ENCODE measurements at regions not wholly inside any gene's neighbourhood (a gene's known extent, or its start where the extent isn't known, plus 50 kb on each side); places are given as distances from the start of the nearest gene placed in this dataset.
"Not testable (repeated sequence)": the region's sequence is repeated elsewhere in the genome, so short reads cannot be mapped to it uniquely, and the experiment has no call there.

DNA sequence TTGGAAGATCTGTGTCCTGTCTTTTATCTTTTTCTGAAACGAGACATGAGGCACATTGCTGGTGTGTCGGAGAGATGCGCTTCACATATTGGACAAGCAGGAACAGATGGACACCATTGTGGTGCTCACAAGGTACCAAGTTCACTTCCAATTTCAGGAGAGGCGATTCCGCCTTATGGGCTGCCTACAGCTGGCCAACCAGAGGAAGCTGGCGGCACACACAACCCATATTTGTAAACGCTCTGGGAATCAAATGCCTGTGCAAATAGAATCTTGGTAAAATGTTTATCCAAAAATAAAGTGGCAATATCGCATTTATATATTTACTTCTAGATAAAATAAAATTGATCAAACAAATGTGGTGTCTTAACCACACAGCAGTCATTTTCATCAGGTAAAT lies 337.4 kb downstream of the TCERG1L start:
- no peak for DNase-seq

DNA sequence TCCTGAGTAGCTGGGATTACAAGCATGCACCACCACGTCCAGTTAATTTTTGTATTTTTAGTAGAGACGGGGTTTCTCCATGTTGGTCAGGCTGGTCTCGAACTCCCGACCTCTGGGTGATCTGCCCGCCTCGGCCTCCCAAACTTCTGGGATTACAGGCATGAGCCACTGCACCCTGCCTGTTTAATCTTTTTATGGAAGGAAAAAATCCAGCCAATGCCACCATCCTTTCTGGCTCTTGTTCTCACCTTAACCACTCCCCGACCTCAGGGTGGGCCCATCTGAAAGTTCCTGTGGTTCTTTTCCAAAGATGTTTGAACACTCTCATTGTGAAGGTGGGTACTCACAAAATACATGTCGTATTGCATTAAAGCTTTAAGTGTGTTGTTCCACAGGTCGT lies 336.2 kb downstream of the TCERG1L start:
- not testable (repeated sequence) for DNase-seq

DNA sequence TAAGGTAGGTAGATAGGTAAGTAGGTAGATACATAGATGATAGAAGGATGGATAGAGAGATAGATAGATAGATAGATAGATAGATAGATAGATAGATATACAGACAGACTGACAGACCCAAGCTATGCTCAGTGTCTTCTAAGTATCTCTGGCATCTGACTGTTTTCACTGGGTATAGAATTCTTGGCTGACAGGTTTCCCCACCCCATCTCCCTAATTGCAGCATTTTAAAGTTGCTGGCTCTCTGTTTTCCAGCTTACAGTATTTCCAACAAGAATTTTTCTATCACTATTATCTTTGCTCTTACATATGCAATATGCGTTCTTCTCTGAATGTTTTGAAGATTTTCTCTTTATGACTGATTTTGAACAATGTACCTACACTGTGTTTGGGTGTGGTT lies 328.7 kb downstream of the TCERG1L start:
- DNase-seq = no peak

DNA sequence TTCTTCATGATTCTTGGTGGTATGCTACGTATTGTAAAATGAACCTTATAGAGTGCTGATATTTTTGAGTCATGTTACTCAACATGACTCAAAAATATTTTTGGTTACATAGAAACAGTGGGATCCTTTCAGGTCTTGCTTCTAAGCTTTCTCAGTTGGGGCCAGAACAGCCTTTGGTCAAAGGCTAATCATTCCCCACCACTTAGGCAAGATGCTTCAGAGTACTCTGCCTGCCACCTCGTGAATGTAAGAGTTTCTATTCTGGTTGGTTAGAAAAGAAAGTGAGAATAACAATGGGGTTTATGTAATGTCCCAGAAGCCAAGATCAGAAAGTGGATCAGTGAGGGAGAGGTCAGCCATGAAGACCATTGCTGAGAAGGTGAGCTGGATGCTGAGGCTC lies 327.8 kb downstream of the TCERG1L start:
- DNase-seq = no peak

DNA sequence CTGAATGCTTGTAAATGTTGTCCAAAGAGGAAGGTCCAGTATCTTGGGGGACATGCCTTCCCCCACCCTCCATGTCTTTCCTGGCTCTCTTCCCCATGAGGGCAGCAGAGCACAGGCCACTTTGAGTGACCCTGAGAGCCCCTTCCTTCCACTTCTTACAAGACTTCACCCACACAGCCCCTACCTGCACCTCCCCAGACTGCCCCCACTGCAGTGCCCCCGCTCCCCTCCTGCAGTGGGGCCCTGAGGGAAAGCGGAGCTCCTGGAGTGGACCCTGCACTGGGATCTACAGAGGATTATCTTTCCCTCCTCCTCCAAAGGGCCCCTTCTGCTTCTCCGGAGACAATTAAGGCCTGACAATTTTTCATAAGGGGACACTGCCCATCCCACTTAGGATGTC lies 326.8 kb downstream of the TCERG1L start:
- DNase-seq = no peak

DNA sequence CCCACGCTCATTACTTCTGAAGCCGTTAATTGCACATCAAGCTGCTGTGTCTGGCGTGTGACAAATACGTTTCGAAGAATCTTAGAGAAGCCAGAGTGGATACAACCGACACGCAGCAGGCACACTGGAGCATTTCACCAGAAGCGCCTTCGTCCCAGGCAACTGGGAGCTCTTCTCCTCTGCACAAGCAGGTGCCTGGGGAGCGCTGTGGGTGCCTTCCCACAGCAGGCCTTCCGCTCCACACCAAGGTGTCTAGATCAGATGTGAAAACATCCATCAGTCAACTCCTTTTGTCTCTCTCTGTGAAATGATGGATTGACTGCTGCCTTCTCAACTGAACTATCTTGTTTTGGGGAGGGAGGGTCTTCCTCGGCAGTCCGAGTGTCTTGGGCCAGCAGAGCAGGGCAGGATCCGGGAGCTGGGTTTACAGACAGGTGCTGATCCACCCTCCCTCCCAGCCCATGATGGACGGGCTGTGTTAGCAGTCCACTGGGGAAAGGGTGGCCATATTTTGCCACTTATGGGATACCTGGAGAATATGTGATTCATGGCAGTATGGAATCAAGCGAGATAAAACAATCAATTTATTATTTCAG lies 326.3 kb downstream of the TCERG1L start:
- DNase-seq = no peak

DNA sequence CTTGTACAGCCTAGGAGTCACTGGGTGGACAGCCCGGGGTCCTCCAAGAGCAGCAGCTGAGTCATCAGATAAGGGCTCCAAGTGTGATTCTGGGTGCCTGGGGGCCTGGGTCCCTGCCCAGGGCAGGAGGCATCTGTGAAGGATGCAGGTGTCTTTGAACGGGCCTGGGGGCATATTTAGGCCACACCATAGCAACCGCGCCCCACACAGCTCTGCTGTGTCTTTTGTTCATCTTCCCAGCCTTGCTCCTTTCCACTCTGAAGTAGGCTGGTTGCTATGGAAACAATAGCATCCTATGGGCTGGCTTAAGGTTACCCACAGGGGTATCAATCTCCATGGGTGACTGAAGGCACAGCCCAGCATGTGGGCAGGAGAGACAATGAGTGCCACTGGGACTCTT lies 324.7 kb downstream of the TCERG1L start:
- DNase-seq = no peak

DNA sequence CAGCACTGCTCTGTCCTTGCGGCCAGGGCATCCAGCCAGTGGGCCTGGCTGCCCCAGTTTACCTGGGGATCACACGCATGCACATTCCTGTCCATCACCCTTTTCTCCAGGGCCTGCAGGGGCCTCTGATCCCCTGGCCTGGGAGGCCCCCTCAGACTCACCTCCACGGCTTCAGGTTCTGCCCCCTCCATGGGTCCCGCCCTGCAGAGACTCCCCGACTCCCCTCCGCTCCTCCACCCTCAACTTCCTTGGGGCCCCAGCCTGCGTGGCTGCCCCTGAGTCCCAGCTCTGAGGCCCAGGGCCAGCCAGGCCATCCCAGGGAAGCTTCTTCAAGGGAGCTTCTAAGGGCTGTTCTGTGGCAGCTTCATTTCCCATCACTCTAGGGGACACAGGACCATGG lies 324.1 kb downstream of the TCERG1L start:
- DNase-seq = no peak

DNA sequence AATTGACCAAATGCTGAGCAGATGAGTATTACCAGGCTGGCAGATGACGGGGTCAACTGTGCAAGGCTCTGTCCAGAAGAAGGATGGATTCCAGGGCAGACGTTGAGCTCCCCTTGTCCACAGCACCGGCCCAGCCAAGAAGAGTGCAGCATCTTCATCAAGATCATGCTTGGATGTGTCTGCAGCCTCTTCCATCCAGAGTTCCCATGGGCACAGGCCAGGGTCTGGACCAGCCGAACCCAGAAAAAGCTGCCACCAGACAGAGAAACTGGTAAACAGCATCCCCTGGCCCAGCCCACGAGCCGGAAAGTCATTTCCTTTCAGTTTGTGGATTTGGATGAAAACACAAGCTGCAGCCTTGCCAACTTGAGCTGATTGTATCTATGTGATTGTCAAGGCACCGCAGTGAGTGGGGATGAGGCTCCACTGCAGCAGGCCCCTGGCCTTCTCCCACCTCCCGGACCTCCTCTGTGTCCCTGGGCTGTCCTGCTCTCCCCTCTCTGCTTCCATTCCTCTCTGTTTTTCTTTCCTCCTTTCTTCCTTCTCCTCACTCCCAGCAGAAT lies 321.8 kb downstream of the TCERG1L start:
- no peak for DNase-seq

DNA sequence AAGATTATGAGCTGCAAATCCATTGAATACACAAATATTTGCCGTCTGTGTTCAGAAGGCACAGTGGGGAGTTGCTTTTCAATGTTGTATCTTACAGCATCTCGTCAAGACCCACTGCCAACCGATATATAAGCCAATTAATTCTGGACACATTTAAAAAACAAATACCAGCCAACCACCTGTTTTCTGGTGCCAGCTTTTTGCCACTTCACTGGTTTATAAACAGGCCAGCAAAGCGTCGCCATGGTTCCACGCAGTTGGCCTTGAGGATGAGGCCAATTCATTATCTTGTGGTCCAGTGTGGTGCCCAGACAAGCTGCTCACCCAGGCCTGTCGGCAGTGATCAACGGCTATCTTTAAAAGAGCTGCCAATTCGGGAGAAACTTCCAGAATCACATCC lies 321.0 kb downstream of the TCERG1L start:
- DNase-seq = no peak

DNA sequence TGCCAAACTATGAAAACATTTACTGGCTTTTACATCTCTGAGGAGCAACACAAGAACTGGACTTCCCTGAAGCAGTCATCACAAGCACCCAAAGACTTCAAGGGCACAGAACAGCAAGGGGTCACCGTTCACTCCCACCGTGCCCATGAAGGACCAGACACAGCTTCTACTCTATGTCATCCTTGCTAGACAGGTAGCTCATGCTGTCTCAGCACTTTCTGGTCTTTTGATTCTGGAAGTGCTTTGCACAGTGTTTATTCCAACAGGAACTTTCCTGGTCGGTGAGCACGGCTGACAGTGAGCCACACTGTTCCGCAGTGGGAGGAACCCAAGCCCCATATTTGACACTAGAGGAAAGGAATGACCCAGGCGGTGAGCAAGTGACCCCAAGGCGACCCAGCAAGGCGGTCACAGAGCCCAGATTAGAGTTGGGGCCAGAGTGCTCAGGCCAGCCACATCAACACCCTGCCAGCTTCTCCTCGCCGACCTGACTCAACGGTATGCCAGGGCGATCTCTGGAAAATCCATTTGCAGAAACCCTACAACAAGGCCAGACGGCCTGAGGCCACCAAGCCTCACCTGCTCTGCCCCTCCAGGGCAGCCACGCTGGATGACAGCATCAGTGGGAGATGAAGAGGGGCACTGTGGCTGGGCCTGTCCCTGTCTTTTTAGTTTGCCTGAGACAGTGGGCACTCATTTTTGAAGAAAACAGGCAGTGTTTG lies 318.6 kb downstream of the TCERG1L start:
- no peak for DNase-seq

DNA sequence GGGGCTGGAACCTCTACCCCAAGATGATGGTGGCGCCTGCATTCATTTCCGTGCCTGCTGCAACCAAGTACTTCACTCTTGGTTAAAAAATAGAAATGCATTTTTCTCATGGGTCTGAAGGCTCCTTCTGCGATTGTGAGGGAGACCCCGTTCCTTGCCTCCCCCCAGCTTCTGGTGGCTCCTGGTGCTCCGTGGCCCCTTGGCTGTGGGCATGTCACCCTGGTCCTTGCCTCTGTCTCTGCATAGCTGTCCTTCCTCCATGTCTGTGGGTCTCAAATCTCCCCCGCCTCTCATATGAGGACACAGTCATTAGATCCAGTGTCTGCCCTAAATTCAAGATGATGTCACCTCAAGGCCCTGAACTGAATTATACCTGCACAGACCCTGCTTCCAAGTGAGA lies 317.9 kb downstream of the TCERG1L start:
- no peak for DNase-seq

DNA sequence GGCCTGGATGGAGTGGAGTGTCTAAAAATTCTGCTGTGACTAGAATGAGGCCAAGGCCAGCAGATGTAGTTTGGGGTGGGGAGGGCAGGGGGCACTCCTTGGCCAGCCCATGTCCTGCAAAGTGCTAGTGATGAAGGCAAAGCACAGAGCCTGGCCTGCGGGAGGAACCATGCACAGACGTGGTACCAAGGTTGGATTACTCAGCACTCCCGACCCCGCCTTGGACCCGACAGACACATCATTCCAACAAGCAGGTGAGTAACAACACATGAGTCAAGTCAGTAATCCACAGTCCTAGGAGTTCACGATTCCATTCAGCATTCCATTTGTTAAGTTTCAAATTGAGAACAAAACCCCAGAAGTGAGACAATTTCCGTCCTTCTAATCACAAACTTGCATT lies 317.3 kb downstream of the TCERG1L start:
- no peak for DNase-seq

DNA sequence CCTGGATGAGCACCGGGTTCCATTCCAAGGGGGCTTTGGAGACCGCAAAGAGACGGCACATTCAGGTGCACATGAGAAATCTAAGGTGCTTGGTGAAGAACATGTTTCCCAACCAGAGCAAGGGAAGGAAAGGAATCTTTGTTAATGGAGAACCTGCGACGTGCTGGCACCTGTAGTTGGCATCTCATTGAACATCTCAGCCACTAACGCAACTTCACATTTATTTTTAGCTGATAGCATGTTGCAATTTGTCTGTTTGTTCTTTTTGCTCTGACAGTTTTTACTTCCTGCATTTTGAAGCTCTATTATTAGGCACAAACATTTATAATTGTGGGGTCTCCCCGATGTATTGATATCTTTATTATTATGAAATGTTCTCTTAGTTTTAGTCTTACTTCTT lies 316.7 kb downstream of the TCERG1L start:
- DNase-seq = no peak

DNA sequence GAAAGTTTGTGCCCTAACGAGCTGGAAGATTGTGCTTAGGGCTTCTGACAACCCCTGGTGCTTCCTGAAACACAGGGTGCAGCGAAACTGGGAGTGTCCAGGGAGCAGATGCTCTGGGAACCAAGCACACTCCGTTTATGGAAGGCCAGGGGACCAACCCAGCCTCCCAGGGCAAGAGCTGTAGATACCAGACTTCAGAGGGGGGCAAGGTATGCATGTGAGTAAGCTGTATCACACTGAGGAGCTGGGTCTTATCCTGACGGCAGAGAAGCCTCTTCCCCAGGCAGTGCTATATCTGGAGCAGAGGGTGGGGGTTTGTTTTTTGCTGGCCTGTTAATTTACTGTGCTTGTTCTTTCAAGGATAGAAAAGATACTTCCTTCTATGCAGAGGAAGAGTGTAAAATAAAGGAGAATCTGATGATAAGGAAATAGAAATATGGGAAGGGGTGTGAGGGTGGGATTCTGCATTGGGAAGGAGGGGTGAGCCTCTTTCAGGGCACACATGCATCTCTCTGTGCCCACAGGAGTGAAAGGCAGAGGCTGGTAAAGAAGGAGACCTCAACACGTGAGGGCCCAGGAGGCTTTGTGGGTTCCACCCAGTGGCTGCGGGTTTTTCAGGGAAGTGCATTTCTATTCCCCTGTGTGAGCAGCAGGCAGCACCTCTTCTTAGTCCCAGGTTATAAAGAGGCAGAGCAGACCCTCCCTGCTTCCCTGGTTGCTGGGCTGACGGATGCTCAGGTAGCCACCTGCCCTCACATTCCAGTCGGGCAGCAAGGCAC lies 314.1 kb downstream of the TCERG1L start:
- no peak for DNase-seq

DNA sequence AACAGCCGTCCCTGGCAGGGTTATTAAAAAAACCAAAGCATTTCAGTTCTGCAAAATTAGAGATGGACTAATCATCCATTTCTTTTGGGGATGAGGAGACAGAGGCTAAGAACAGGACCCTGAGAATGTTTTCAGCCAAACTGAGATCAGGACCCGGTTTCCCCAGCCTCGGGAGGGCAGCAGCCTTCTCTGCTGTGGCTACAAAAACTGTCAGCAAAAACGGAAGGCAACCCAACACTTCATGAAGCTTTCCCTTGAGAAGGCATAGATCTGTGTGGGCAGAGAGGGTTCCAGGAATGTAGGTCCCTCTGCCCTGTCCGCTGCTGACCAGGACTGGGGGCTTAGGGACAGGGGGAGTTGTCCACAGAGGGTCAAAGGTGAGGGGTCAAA lies 313.5 kb downstream of the TCERG1L start:
- DNase-seq = no peak

DNA sequence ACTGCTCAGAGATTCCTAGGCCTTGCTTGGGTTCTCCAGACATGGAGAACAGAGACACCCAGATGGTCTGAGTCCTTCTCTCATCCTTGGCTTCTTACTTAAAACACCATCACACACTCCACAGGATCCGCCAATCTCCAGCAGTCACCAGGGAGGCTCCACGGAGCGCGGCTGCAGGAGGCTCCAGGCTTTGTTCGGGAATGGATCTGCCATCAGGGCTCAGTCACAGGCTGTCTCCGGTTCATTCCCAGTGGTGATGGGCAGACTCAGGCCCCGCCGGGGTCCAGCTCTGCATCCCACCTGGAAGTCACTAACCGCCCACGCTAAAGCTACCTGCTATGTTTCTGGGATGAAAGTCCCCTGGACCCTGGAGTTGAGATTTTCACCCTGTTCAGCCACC lies 312.9 kb downstream of the TCERG1L start:
- DNase-seq = no peak

DNA sequence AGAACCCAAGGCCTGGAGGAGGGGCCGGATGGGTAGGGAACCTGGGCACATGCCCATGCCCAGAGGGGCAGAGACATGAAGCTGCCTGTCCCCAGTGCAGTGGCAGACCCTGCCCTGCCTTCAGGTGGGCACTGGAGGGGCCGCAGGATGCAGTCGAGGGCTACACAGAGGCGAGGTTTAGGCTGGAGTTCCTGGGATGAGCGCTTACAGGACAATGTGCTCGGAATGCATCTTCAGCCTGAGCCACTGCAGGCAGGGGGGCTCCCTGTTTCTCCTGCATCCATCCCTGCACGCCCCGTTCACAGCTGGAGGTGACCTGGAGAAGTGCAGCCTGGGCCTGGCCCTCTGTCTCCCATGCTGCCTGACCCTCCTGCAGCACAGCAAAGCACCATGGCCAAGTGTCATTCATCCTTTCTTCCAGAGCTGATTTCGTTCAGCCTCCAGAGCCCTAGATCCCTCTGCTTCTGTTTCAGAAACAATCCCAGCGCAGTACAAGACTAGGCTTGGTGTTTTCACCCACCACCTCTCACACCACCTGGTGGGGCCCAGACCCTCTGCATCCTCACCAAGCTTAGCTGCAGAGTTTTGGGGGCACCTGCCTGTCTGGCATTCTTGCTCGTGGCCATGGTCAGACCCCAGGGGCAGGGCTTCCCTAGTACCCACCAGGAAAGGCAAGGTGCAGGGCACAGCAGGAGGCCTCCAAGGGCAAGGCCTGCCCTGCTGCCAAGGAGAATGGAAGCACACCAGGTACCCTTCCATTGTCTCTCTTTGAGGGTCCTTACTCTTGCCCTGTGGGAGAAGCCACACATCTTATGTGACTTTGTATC lies 311.9 kb downstream of the TCERG1L start:
- DNase-seq = no peak

DNA sequence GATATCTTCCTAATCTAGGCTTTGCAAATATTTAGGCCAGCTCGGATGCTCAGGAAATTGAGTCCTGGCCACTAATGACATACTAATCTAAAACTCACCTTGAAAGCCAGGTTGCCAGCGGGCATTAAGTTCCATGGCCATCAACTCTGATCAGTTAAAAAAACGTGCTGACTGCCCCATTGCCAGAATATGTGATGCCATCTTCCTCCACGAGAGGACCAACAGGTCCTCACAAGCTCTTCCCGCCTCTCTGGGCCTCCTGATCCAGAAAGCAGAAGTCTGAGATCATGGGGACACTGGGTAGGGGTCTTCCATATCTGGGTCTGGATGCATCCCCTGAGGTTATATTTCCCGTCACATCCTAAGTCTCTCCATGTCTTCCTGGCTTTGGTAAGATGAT lies 311.3 kb downstream of the TCERG1L start:
- no peak for DNase-seq

DNA sequence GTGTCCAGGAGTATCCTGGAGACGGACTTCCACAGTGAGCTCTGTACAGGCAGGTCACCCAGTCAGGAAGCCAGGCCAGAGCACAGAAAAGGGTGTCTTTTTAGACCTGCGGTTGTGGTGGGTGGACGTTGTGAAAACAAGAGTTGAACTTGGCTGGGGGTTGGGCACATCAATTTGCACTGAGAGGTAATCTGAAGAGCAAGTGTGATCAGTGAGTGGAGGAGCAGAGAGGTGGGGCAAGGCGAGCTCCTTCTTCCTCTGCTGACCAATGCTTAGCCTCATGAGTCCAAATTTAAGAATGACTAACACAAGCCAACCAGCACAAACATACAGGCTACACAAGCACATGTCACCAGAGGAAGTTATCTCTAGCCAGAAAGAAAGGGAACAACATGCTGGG lies 310.8 kb downstream of the TCERG1L start:
- DNase-seq = no peak

DNA sequence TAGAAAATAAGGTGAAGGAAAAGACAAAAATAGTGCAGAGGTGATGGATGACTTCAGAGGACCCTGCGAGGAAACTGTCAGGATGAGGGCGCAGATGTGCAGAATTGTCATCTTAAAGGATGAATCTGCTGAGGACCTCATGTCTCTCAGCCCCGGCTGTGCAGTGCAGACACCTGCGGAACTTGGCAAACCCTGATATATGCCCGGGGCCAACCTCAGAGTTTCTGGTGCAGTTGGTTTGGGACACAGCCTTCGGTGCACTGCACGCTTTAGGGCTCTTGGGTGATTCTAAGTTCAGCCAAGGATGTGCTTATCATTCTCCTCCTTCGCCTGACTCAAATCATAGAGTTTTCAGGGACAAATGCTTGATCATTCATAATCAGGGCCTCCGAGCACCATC lies 310.1 kb downstream of the TCERG1L start:
- no peak for DNase-seq

DNA sequence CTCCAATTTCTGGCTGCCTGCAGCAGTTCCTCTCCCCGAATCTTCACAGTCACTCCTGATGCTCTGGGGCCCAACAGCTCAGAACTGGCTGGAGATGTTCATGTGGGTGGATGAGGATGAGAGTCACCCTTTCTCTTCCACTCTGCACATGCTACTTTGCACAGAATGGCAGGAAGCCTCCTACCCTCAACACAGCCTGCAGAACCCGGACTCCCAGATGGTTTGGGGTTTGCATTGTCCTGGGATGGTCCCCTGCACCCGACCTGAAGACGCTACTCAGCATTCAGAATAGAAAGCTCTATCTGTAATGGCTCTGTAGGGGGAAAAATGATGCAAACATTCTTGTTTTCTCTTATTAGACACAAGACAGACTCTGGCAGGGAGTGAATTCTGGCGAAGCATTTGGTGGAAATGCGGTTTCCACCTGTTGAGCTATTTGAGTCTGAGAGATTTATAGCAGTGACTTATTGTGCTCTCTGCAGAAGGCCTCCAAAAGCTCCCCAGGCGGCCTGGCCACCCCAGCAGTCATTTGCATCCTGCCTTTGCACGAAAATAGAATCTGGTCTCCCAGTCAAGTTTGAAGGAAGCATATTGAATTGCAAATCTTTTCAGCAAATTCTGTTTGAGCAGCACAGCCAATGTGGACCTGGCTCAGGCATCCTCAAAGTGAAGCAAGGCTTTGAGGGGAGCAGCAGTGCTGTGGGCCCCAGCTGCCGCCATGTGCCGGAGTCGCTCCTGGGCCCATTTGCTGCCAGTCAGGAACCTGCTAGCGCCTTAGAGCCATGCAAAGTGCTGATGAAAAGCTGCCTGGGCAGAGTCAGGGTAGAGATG lies 309.3 kb downstream of the TCERG1L start:
- peak; percentile 4 for DNase-seq

Measured in occipital lobe (tissue), 1 donor.